ENCODE measurements at regions not wholly inside any gene's neighbourhood (a gene's known extent, or its start where the extent isn't known, plus 50 kb on each side); places are given as distances from the start of the nearest gene placed in this dataset.
"Not testable (repeated sequence)": the region's sequence is repeated elsewhere in the genome, so short reads cannot be mapped to it uniquely, and the experiment has no call there.

- H3K27ac ChIP-seq, result no peak overlapping the region
- TF ChIP-seq CTCF (IDR thresholded peaks at IDR 0.05) (no peak), POLR2A (IDR thresholded peaks at IDR 0.05) (no peak)
- no peak overlapping the region for H3K4me3 ChIP-seq
- H3K36me3 ChIP-seq, result no peaks in the 10 kb centered on the region
- H3K27me3 ChIP-seq, result no peaks in the 10 kb centered on the region
- H3K9me3 ChIP-seq, result no peaks in the 10 kb centered on the region
- intact Hi-C loops (cut with DNase I; ENCODE audit: low total_unique reads), result no loop called here
- DNase-seq, result no peak
- H3K4me1 ChIP-seq, result no peaks in the 10 kb centered on the region
Observed at GRCh38 chr3:5710718-5711117, 523.2 kb downstream of the EDEM1 start.

GRCh38 chr3:5717254-5717653, 529.7 kb downstream of the EDEM1 start:
- H3K27me3 ChIP-seq, result no peaks in the 10 kb centered on the region
- no peaks in the 10 kb centered on the region for H3K9me3 ChIP-seq
- DNase-seq, result no peak
- H3K36me3 ChIP-seq, result no peaks in the 10 kb centered on the region
- intact Hi-C loops (cut with DNase I; ENCODE audit: low total_unique reads), result no loop called here
- no peak overlapping the region for H3K4me3 ChIP-seq
- no peak for TF ChIP-seq CTCF (IDR thresholded peaks at IDR 0.05)
- TF ChIP-seq POLR2A (IDR thresholded peaks at IDR 0.05), result no peak
- no peaks in the 10 kb centered on the region for H3K4me1 ChIP-seq
- H3K27ac ChIP-seq, result no peak overlapping the region

GRCh38 chr3:5719668-5720067, 532.2 kb downstream of the EDEM1 start:
- H3K36me3 ChIP-seq; H3K4me3 ChIP-seq; intact Hi-C loops (cut with DNase I; ENCODE audit: low total_unique reads): not testable (repeated sequence)

GRCh38 chr3:5725801-5726200, 538.3 kb downstream of the EDEM1 start:
- H3K27ac ChIP-seq, result no peak overlapping the region
- DNase-seq, result no peak
- no peak overlapping the region for H3K4me3 ChIP-seq
- intact Hi-C loops (cut with DNase I; ENCODE audit: low total_unique reads), result no loop called here
- no peaks in the 10 kb centered on the region for H3K36me3 ChIP-seq
- no peaks in the 10 kb centered on the region for H3K27me3 ChIP-seq
- H3K9me3 ChIP-seq, result no peaks in the 10 kb centered on the region
- H3K4me1 ChIP-seq, result no peaks in the 10 kb centered on the region
- no peak for TF ChIP-seq POLR2A (IDR thresholded peaks at IDR 0.05)
- no peak for TF ChIP-seq CTCF (IDR thresholded peaks at IDR 0.05)

More at GRCh38 chr3:5719668-5720067, 532.2 kb downstream of the EDEM1 start:
- not testable (repeated sequence) for H3K27ac ChIP-seq, H3K9me3 ChIP-seq, H3K27me3 ChIP-seq, DNase-seq, H3K4me1 ChIP-seq

- no peaks in the 10 kb centered on the region for H3K36me3 ChIP-seq
- H3K4me3 ChIP-seq, result no peak overlapping the region
- no peak overlapping the region for H3K27ac ChIP-seq
- no peak for TF ChIP-seq POLR2A (IDR thresholded peaks at IDR 0.05)
- no peak for TF ChIP-seq CTCF (IDR thresholded peaks at IDR 0.05)
- no peaks in the 10 kb centered on the region for H3K4me1 ChIP-seq
- intact Hi-C loops (cut with DNase I; ENCODE audit: low total_unique reads), result no loop called here
- DNase-seq, result no peak
- no peaks in the 10 kb centered on the region for H3K9me3 ChIP-seq
- H3K27me3 ChIP-seq, result no peaks in the 10 kb centered on the region
Observed at GRCh38 chr3:5726621-5727020, 539.1 kb downstream of the EDEM1 start.
